HG03175 (cell line): ENCODE measurements at regions not wholly inside any gene's neighbourhood (a gene's known extent, or its start where the extent isn't known, plus 50 kb on each side); places are given as distances from the start of the nearest gene placed in this dataset.
"Not testable (repeated sequence)": the region's sequence is repeated elsewhere in the genome, so short reads cannot be mapped to it uniquely, and the experiment has no call there.

Source experiments
- ATAC-seq: cut with Tn5 transposase; IDR thresholded peaks from one replicate; pipeline ENCODE4 v1.9.1; 2021; ENCODE audit warnings: mild to moderate bottlenecking, moderate library complexity; ENCODE audit not compliant: unreplicated experiment

DNA sequence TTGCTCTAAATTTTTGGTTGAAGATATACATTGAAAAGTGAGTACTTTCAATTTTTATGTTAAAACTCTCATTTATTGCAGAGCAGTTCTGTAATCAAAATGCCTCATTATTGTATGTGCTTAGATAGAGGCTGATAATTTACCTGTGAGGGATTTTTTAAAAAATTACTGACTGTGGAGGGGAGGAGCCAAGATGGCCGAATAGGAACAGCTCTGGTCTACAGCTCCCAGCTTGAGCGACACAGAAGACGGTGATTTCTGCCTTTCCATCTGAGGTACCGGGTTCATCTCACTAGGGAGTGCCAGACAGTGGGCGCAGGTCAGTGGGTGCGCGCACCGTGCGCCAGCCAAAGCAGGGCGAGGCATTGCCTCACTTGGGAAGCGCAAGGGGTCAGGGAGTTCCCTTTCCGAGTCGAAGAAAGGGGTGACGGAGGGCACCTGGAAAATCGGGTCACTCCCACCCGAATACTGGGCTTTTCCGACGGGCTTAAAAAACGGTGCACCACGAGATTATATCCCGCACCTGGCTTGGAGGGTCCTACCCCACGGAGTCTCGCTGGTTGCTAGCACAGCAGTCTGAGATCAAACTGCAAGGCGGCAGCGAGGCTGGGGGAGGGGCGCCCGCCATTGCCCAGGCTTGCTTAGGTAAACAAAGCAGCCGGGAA, 89.4 kb downstream of the DDX11 start:
- not testable (repeated sequence) for ATAC-seq

- ATAC-seq: not testable (repeated sequence)
These were observed 100.6 kb downstream of the DDX11 start for GRCh38 chr12:31174293-31174692.

DNA sequence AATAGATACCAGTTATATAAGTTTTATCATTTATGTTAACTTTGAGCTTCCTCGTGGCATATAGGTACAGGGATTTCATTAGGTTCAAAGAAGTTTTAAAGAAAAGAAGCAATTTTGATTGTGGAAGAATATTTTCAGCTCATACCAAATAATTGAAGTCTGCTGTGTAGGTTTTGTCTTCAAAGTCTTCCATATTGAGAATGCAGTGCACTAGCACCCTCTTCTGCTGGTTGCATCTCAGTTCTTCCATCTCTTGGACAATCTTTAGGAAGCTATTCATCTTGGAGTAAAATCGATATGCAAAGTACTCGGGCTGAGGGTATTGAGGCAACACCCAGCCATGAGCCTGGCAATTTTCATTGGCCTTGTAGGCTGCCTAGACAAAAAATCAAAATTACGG, 103.9 kb downstream of the DDX11 start:
- not testable (repeated sequence) for ATAC-seq

DNA sequence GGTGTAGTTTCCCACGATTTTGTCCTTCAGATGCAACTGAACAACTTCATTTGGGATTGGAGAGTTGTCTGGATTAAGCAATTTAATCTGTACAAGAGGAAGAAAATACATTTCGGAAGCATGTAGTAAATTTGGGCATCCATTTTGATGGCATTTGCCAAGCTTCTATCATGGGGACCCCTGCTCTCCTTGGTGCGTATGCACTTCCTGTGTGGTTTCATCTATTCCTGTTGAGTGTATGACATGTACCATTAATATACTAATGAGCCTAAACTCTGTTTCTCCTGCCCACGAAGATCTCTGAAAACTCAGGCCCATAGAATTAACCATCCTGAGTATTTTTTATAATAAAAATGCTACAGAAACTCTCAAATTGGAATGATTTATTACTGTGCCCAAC, 105.2 kb downstream of the DDX11 start:
- ATAC-seq: not testable (repeated sequence)

DNA sequence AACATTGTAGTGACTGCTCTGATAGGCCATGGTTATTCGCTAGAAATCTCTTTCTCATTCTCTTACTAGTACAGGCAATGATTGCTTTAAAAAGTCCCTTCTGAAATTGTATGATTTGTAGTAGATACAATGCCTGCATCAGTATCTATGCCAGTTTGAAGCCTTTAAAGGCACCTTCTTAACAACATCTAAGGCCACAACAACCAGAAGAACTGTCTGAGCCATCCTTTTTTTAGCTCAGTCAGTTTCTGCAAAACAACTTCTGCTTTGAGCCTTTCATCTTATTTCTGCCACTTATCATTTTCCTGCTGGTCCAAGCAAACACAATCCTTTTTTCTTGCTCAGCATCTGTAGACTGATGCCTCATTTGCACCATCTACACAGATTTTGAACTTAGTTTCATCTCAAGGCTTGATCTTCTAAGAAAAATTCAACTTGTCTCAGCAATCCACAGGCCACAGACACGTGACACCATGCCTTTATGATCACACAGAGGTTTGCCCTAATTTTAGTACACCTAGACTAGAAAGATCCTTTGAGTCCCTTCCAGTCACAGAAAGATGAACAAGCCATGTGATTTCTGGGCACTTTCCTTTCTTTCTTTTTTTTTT, 106.1 kb downstream of the DDX11 start:
- ATAC-seq: not testable (repeated sequence)

GRCh38 chr12:31182571-31182970, 108.9 kb downstream of the DDX11 start:
- not testable (repeated sequence) for ATAC-seq

GRCh38 chr12:31183107-31183506, 109.4 kb downstream of the DDX11 start:
- not testable (repeated sequence) for ATAC-seq

GRCh38 chr12:31183899-31184298, 110.2 kb downstream of the DDX11 start:
- ATAC-seq: not testable (repeated sequence)

DNA sequence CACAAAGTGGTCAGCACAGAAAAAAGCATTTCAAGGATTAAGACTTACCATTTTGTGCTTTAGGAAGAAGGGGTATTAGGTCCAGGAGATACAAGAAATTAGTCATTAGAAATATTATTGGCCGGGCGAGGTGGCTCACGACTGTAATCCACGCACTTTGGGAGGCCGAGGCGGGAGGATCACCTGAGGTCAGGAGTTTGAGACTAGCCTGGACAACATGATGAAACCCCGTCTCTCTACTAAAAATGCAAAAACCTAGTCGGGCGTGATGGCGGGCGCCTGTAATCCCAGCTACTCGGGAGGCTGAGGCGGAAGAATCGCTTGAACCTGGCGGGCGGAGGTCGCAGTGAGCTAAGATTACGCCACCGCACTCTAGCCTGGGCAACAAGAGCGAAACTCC, 111.0 kb downstream of the DDX11 start:
- not testable (repeated sequence) for ATAC-seq

DNA sequence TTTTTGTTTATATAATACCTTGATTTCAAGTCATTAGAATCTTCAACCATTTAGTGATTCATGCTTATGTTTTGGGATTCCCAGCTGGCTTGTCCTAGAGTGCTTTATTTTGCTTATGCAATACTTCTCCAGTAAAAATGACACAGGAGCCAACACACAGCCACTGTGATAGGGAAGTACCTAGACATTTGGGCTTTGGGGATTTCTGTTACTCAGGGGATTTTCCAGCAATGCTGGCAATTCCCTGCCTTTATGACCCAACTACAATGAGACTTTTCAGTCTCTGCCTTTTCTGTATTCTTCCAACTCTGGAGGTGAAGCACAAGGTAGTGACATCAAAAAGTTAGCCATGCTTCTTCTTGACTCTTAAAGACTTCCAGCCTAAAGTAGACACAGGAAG, 119.0 kb downstream of the DDX11 start:
- not testable (repeated sequence) for ATAC-seq

GRCh38 chr12:31195620-31196019, 122.0 kb downstream of the DDX11 start:
- not testable (repeated sequence) for ATAC-seq

DNA sequence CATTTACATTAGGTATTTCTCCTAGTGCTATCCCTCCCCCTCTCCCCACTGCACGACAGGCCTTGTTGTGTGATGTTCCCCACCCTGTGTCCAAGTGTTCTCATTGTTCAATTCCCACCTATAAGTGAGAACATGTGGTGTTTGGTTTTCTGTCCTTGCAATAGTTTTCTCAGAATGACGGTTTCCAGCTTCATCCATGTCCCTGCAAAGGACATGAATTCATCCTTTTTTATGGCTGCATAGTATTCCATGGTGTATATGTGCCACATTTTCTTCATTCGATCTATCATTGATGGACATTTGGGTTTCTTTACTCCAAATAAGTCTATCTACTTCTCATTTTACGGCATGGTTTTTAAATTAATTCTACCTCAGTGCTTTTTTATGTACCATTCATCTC, 125.8 kb downstream of the DDX11 start:
- ATAC-seq: not testable (repeated sequence)

DNA sequence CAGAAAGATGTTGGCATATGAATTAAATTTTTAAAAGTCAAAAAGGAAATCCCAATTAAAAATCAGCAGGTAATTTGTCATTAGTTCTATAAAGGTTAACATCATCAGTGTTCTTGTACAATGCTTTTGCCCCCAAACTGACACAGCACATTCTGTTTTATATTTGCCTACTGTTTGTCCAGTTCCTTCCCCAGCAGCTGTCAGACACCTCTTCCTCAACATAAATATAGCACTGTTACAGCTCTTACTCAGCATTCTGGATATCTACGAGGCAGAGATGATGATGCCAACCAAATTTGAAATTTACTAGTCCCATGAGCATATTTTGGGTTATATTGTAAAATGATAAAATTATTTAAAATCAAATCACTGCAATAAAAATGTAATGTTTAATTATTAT, 124.6 kb downstream of the SINHCAF start:
- ATAC-seq: no peak

GRCh38 chr12:31203261-31203660, 122.7 kb downstream of the SINHCAF start:
- no peak for ATAC-seq

- ATAC-seq: peak; percentile 96
These were observed 120.9 kb downstream of the SINHCAF start for GRCh38 chr12:31205054-31205453.

DNA sequence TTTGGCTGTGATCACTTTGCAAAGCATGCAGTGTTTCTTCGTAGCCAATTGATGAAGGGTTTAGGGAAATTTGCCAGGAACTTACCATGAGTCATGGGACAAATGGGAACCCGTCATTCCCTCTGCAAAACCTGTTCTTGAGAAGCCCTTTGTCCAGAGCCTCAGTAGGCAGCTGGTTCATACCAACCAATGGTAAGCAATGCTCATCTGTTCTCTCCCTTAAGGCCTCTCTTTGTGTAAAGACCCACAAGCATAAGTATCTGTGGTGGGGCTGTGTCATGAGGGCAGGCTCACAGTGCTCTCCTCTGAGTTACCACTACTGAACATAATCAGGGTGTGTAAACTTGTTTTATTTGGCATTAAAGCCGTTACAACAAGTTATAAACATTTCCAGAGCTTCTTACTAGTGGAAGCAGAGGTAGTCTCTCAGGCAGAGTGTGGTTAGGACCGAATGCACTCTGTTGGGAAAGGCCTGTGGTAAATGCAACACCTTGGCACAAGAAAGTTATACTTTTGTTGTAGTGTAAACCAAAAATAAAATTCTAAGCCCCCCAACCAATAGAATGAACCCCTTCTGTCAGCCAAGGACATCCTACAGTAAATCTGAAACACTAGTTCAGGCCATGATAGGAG, 119.8 kb downstream of the SINHCAF start:
- ATAC-seq: no peak

DNA sequence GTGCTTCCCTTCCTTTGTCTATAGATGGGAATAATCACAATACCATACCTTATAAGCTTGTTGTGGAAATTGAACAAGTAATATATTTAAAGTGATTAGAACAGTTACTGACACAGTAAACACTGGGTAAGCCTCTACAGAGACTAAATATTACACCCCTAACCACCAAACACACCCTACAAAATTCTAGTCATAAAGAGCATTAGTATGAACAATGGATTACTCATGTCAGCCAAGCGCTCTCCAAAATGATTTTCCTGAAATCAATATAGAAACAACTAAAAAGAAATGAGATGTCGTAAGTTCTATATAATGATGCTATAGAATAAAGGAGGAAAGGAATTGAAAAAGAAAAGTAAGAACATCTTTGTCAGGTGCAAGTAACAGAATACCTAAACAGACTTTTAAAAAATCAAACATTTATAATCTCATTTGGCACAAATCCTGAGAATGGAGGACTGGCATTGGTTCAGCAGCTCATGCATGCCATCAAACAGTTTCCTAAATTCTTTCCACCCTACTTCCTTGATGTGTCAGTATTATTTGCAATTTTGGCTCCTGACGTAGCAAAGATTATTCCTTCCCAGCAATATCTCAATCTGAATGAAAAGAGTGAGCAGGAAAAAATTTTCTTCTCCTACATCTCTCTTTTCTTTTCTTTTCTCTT, 118.0 kb downstream of the SINHCAF start:
- ATAC-seq: no peak

- ATAC-seq: no peak
These were observed 115.8 kb downstream of the SINHCAF start for GRCh38 chr12:31210104-31210503.

GRCh38 chr12:31210541-31210940, 115.4 kb downstream of the SINHCAF start:
- no peak for ATAC-seq

- no peak for ATAC-seq
These were observed 111.1 kb downstream of the SINHCAF start for GRCh38 chr12:31214626-31215517.
